ENCODE measurements at regions not wholly inside any gene's neighbourhood (a gene's known extent, or its start where the extent isn't known, plus 50 kb on each side); places are given as distances from the start of the nearest gene placed in this dataset.

GRCh38 chr2:120518819-120519218 lies 172.9 kb downstream of the INHBB start:
- Histone ChIP-seq H3K27ac (ENCODE audit: low read length) (no peak overlapping the region), H3K9me3 (ENCODE audit: control insufficient read depth, low read depth, low read length) (no peaks in the 10 kb centered on the region), H3K36me3 (ENCODE audit: control insufficient read depth, low read depth, low read length) (no peaks in the 10 kb centered on the region), H3K27me3 (ENCODE audit: control insufficient read depth, insufficient read depth, low read length) (peaks cover 22% of the 10 kb centered on the region), H3K9ac (ENCODE audit: low read length) (no peak overlapping the region), H3K4me1 (ENCODE audit: control insufficient read depth, low read depth, low read length) (no peaks in the 10 kb centered on the region), H3K4me3 (ENCODE audit: low read length) (no peak overlapping the region)

- no peaks in the 10 kb centered on the region for H3K36me3 ChIP-seq (ENCODE audit: control insufficient read depth, low read depth, low read length)
- H3K27ac ChIP-seq (ENCODE audit: low read length) = no peak overlapping the region
- peaks cover 22% of the 10 kb centered on the region for H3K27me3 ChIP-seq (ENCODE audit: control insufficient read depth, insufficient read depth, low read length)
These were observed 173.5 kb downstream of the INHBB start for GRCh38 chr2:120519469-120519868.

GRCh38 chr2:120520454-120520853 lies 174.5 kb downstream of the INHBB start:
- Histone ChIP-seq H3K9ac (ENCODE audit: low read length) (no peak overlapping the region), H3K4me3 (ENCODE audit: low read length) (no peak overlapping the region), H3K27me3 (ENCODE audit: control insufficient read depth, insufficient read depth, low read length) (peaks cover 27% of the 10 kb centered on the region)

More at GRCh38 chr2:120519469-120519868, 173.5 kb downstream of the INHBB start:
- no peak overlapping the region for H3K9ac ChIP-seq (ENCODE audit: low read length)
- no peak overlapping the region for H3K4me3 ChIP-seq (ENCODE audit: low read length)
- H3K9me3 ChIP-seq (ENCODE audit: control insufficient read depth, low read depth, low read length) = no peaks in the 10 kb centered on the region
- H3K4me1 ChIP-seq (ENCODE audit: control insufficient read depth, low read depth, low read length) = no peaks in the 10 kb centered on the region

GRCh38 chr2:120520929-120521912 lies 175.3 kb downstream of the INHBB start:
- Histone ChIP-seq H3K27ac (ENCODE audit: low read length) (no peak overlapping the region), H3K36me3 (ENCODE audit: control insufficient read depth, low read depth, low read length) (no peaks in the 10 kb centered on the region)

More at GRCh38 chr2:120520454-120520853, 174.5 kb downstream of the INHBB start:
- Histone ChIP-seq H3K36me3 (ENCODE audit: control insufficient read depth, low read depth, low read length) (no peaks in the 10 kb centered on the region), H3K9me3 (ENCODE audit: control insufficient read depth, low read depth, low read length) (no peaks in the 10 kb centered on the region), H3K27ac (ENCODE audit: low read length) (no peak overlapping the region), H3K4me1 (ENCODE audit: control insufficient read depth, low read depth, low read length) (no peaks in the 10 kb centered on the region)

GRCh38 chr2:120522151-120522751 lies 176.3 kb downstream of the INHBB start:
- no peak overlapping the region for H3K27ac ChIP-seq (ENCODE audit: low read length)
- H3K9ac ChIP-seq (ENCODE audit: low read length) = no peak overlapping the region
- no peaks in the 10 kb centered on the region for H3K36me3 ChIP-seq (ENCODE audit: control insufficient read depth, low read depth, low read length)
- no peaks in the 10 kb centered on the region for H3K4me1 ChIP-seq (ENCODE audit: control insufficient read depth, low read depth, low read length)
- H3K9me3 ChIP-seq (ENCODE audit: control insufficient read depth, low read depth, low read length) = no peaks in the 10 kb centered on the region
- H3K4me3 ChIP-seq (ENCODE audit: low read length) = no peak overlapping the region
- peaks cover 15% of the 10 kb centered on the region for H3K27me3 ChIP-seq (ENCODE audit: control insufficient read depth, insufficient read depth, low read length)

More at GRCh38 chr2:120520929-120521912, 175.3 kb downstream of the INHBB start:
- H3K27me3 ChIP-seq (ENCODE audit: control insufficient read depth, insufficient read depth, low read length) = peaks cover 24% of the 10 kb centered on the region
- no peaks in the 10 kb centered on the region for H3K4me1 ChIP-seq (ENCODE audit: control insufficient read depth, low read depth, low read length)
- H3K9ac ChIP-seq (ENCODE audit: low read length) = no peak overlapping the region
- H3K4me3 ChIP-seq (ENCODE audit: low read length) = no peak overlapping the region
- no peaks in the 10 kb centered on the region for H3K9me3 ChIP-seq (ENCODE audit: control insufficient read depth, low read depth, low read length)

GRCh38 chr2:120523766-120524165 lies 177.8 kb downstream of the INHBB start:
- no peak overlapping the region for H3K4me3 ChIP-seq (ENCODE audit: low read length)
- H3K9me3 ChIP-seq (ENCODE audit: control insufficient read depth, low read depth, low read length) = no peaks in the 10 kb centered on the region
- H3K27me3 ChIP-seq (ENCODE audit: control insufficient read depth, insufficient read depth, low read length) = peaks cover 13% of the 10 kb centered on the region
- H3K27ac ChIP-seq (ENCODE audit: low read length) = no peak overlapping the region
- no peaks in the 10 kb centered on the region for H3K4me1 ChIP-seq (ENCODE audit: control insufficient read depth, low read depth, low read length)
- H3K9ac ChIP-seq (ENCODE audit: low read length) = no peak overlapping the region
- no peaks in the 10 kb centered on the region for H3K36me3 ChIP-seq (ENCODE audit: control insufficient read depth, low read depth, low read length)

GRCh38 chr2:120524174-120524573 lies 178.2 kb downstream of the INHBB start:
- no peaks in the 10 kb centered on the region for H3K4me1 ChIP-seq (ENCODE audit: control insufficient read depth, low read depth, low read length)
- no peak overlapping the region for H3K4me3 ChIP-seq (ENCODE audit: low read length)
- peaks cover 13% of the 10 kb centered on the region for H3K27me3 ChIP-seq (ENCODE audit: control insufficient read depth, insufficient read depth, low read length)
- no peaks in the 10 kb centered on the region for H3K9me3 ChIP-seq (ENCODE audit: control insufficient read depth, low read depth, low read length)
- H3K36me3 ChIP-seq (ENCODE audit: control insufficient read depth, low read depth, low read length) = no peaks in the 10 kb centered on the region
- H3K27ac ChIP-seq (ENCODE audit: low read length) = no peak overlapping the region
- H3K9ac ChIP-seq (ENCODE audit: low read length) = no peak overlapping the region

GRCh38 chr2:120525056-120526046 lies 179.4 kb downstream of the INHBB start:
- no peak overlapping the region for H3K4me3 ChIP-seq (ENCODE audit: low read length)
- peaks cover 13% of the 10 kb centered on the region for H3K27me3 ChIP-seq (ENCODE audit: control insufficient read depth, insufficient read depth, low read length)
- H3K27ac ChIP-seq (ENCODE audit: low read length) = no peak overlapping the region
- no peaks in the 10 kb centered on the region for H3K36me3 ChIP-seq (ENCODE audit: control insufficient read depth, low read depth, low read length)
- no peaks in the 10 kb centered on the region for H3K4me1 ChIP-seq (ENCODE audit: control insufficient read depth, low read depth, low read length)
- no peaks in the 10 kb centered on the region for H3K9me3 ChIP-seq (ENCODE audit: control insufficient read depth, low read depth, low read length)
- no peak overlapping the region for H3K9ac ChIP-seq (ENCODE audit: low read length)

- no peak overlapping the region for H3K27ac ChIP-seq (ENCODE audit: low read length)
- H3K4me1 ChIP-seq (ENCODE audit: control insufficient read depth, low read depth, low read length) = no peaks in the 10 kb centered on the region
- H3K9ac ChIP-seq (ENCODE audit: low read length) = no peak overlapping the region
- no peaks in the 10 kb centered on the region for H3K36me3 ChIP-seq (ENCODE audit: control insufficient read depth, low read depth, low read length)
- H3K27me3 ChIP-seq (ENCODE audit: control insufficient read depth, insufficient read depth, low read length) = peaks cover 13% of the 10 kb centered on the region
- no peak overlapping the region for H3K4me3 ChIP-seq (ENCODE audit: low read length)
- peaks cover 3% of the 10 kb centered on the region for H3K9me3 ChIP-seq (ENCODE audit: control insufficient read depth, low read depth, low read length)
These were observed 180.2 kb downstream of the INHBB start for GRCh38 chr2:120526047-120526562.

- Histone ChIP-seq H3K36me3 (ENCODE audit: control insufficient read depth, low read depth, low read length) (no peaks in the 10 kb centered on the region), H3K9me3 (ENCODE audit: control insufficient read depth, low read depth, low read length) (peaks cover 3% of the 10 kb centered on the region), H3K27ac (ENCODE audit: low read length) (no peak overlapping the region), H3K27me3 (ENCODE audit: control insufficient read depth, insufficient read depth, low read length) (peaks cover 6% of the 10 kb centered on the region), H3K9ac (ENCODE audit: low read length) (no peak overlapping the region), H3K4me1 (ENCODE audit: control insufficient read depth, low read depth, low read length) (no peaks in the 10 kb centered on the region), H3K4me3 (ENCODE audit: low read length) (no peak overlapping the region)
These were observed 181.3 kb downstream of the INHBB start for GRCh38 chr2:120526997-120527945.
